ENCODE measurements at regions not wholly inside any gene's neighbourhood (a gene's known extent, or its start where the extent isn't known, plus 50 kb on each side); places are given as distances from the start of the nearest gene placed in this dataset.

- TF ChIP-seq CTCF (IDR thresholded peaks at IDR 0.05), result no peak
- no peaks in the 10 kb centered on the region for H3K36me3 Mint-ChIP-seq (ENCODE audit: low read depth)
- DNase-seq, result no peak
- H3K4me1 Mint-ChIP-seq (ENCODE audit: low read depth), result no peaks in the 10 kb centered on the region
- H3K4me3 Mint-ChIP-seq, result no peak overlapping the region
- no peaks in the 10 kb centered on the region; the same call in 1 of the 2 replicates for H3K27me3 Mint-ChIP-seq (ENCODE audit: insufficient read depth)
- H3K9me3 Mint-ChIP-seq, result no peaks in the 10 kb centered on the region
- H3K27ac Mint-ChIP-seq, result no peak overlapping the region
Measured at GRCh38 chr16:56122251-56122650, 69.0 kb upstream of the GNAO1 start.

- TF ChIP-seq CTCF (IDR thresholded peaks at IDR 0.05), result no peak
- DNase-seq, result no peak
- H3K4me1 Mint-ChIP-seq (ENCODE audit: low read depth), result no peaks in the 10 kb centered on the region
- no peaks in the 10 kb centered on the region; the same call in 1 of the 2 replicates for H3K27me3 Mint-ChIP-seq (ENCODE audit: insufficient read depth)
- H3K9me3 Mint-ChIP-seq, result no peaks in the 10 kb centered on the region
- H3K4me3 Mint-ChIP-seq, result no peak overlapping the region
- H3K27ac Mint-ChIP-seq, result no peak overlapping the region
- no peaks in the 10 kb centered on the region for H3K36me3 Mint-ChIP-seq (ENCODE audit: low read depth)
Measured at GRCh38 chr16:56121156-56121500, 70.2 kb upstream of the GNAO1 start.

- Mint-ChIP-seq H3K27me3 (ENCODE audit: insufficient read depth) (no peaks in the 10 kb centered on the region; the same call in 1 of the 2 replicates), H3K27ac (no peak overlapping the region), H3K9me3 (no peaks in the 10 kb centered on the region), H3K4me1 (ENCODE audit: low read depth) (no peaks in the 10 kb centered on the region), H3K36me3 (ENCODE audit: low read depth) (no peaks in the 10 kb centered on the region), H3K4me3 (no peak overlapping the region)
- no peak for TF ChIP-seq CTCF (IDR thresholded peaks at IDR 0.05)
- DNase-seq, result no peak
Measured at GRCh38 chr16:56120447-56121155, 70.7 kb upstream of the GNAO1 start.

- H3K27me3 Mint-ChIP-seq (ENCODE audit: insufficient read depth), result no peaks in the 10 kb centered on the region
- H3K27ac Mint-ChIP-seq, result no peak overlapping the region
- no peaks in the 10 kb centered on the region for H3K36me3 Mint-ChIP-seq (ENCODE audit: low read depth)
- DNase-seq, result no peak
- H3K9me3 Mint-ChIP-seq, result no peaks in the 10 kb centered on the region
- TF ChIP-seq CTCF (IDR thresholded peaks at IDR 0.05), result no peak
- H3K4me1 Mint-ChIP-seq (ENCODE audit: low read depth), result no peaks in the 10 kb centered on the region
- no peak overlapping the region for H3K4me3 Mint-ChIP-seq
Measured at GRCh38 chr16:56119133-56119532, 72.2 kb upstream of the GNAO1 start.

- H3K4me1 Mint-ChIP-seq (ENCODE audit: low read depth), result no peaks in the 10 kb centered on the region
- peaks cover 3% of the 10 kb centered on the region; the same call in 1 of the 2 replicates for H3K9me3 Mint-ChIP-seq
- H3K4me3 Mint-ChIP-seq, result no peak overlapping the region
- no peak for DNase-seq
- no peaks in the 10 kb centered on the region for H3K36me3 Mint-ChIP-seq (ENCODE audit: low read depth)
- no peak for TF ChIP-seq CTCF (IDR thresholded peaks at IDR 0.05)
- no peaks in the 10 kb centered on the region for H3K27me3 Mint-ChIP-seq (ENCODE audit: insufficient read depth)
- H3K27ac Mint-ChIP-seq, result no peak overlapping the region
Measured at GRCh38 chr16:56116577-56116964, 74.7 kb upstream of the GNAO1 start.
